HAP-1 (cell line): ENCODE measurements at regions not wholly inside any gene's neighbourhood (a gene's known extent, or its start where the extent isn't known, plus 50 kb on each side); places are given as distances from the start of the nearest gene placed in this dataset.

Experiments used
- DNase-seq, 2 experiments: peaks; one replicate each; pipeline ENCODE4 v3.0.0-alpha.2; 2016 to 2020; ENCODE audit warnings: low spot score in 2 of 2
- H3K27me3 ChIP-seq: fragments of 250-450 bp; sonication (Bioruptor Pico); 2 replicates; pipeline ENCODE4 v1.5.1; 2020; ENCODE audit warnings: low read depth, mild to moderate bottlenecking, moderate library complexity
- H3K36me3 ChIP-seq: fragments of 250-450 bp; sonication (Bioruptor Pico); replicated peaks from 2 replicates; pipeline ENCODE4 v1.5.1; 2020; ENCODE audit warnings: mild to moderate bottlenecking
- H3K4me1 ChIP-seq: fragments of 250-450 bp; sonication (Bioruptor Pico); 2 replicates; pipeline ENCODE4 v1.5.1; 2020; ENCODE audit warnings: mild to moderate bottlenecking
- H3K4me3 ChIP-seq: fragments of 250-450 bp; sonication (Bioruptor Pico); 2 replicates; pipeline ENCODE4 v1.5.1; 2020; ENCODE audit warnings: mild to moderate bottlenecking, moderate library complexity
- H3K9me3 ChIP-seq: fragments of 250-450 bp; sonication (Bioruptor Pico); 2 replicates; pipeline ENCODE4 v1.5.1; 2020; ENCODE audit warnings: mild to moderate bottlenecking, moderate library complexity
- in situ Hi-C: fragments of 300-500 bp; cut with MboI; formaldehyde crosslinking; loops from 3 replicates; pipeline ENCODE4 v1.14.3; 2020; ENCODE audit warnings: low sequenced_read_pairs, inconsistent platforms, mixed read lengths

GRCh38 chr6:163686301-163686700 is 271.8 kb downstream of the QKI start:
- no peaks in the 10 kb centered on the region for H3K27me3 ChIP-seq
- no peak for DNase-seq
- H3K36me3 ChIP-seq = no peaks in the 10 kb centered on the region
- no peaks in the 10 kb centered on the region for H3K4me1 ChIP-seq
- H3K9me3 ChIP-seq = peaks cover 5% of the 10 kb centered on the region
- in situ Hi-C loops = no loop called here
- no peak overlapping the region for H3K4me3 ChIP-seq

DNA sequence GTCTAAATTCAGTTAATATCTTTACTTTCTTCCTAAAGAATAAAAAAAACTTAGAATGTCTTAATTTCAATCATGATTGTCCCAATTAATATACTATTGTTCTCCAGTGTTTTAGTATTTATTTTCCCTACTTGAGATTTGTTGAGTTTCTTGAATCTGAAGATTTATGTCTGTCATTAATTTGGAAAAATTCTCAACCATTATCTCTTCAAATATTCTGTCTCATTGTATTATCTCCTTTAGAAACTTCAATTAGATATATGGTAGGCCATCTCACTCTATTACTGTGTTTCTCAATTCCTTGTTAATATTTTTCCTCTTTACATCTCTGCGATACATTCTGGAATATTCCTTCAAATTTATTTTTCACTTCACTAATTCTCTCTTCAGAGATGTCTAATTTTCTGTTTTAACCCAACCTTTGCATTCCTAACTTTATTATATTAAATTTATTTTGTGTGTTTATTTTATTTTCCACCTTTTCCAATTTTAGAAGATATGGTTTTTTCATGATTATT is 268.6 kb downstream of the QKI start:
- H3K4me1 ChIP-seq = no peaks in the 10 kb centered on the region
- H3K4me3 ChIP-seq = no peak overlapping the region
- in situ Hi-C loops = no loop called here
- no peaks in the 10 kb centered on the region for H3K27me3 ChIP-seq
- H3K9me3 ChIP-seq = peaks cover 5% of the 10 kb centered on the region
- H3K36me3 ChIP-seq = no peaks in the 10 kb centered on the region
- DNase-seq = no peak

DNA sequence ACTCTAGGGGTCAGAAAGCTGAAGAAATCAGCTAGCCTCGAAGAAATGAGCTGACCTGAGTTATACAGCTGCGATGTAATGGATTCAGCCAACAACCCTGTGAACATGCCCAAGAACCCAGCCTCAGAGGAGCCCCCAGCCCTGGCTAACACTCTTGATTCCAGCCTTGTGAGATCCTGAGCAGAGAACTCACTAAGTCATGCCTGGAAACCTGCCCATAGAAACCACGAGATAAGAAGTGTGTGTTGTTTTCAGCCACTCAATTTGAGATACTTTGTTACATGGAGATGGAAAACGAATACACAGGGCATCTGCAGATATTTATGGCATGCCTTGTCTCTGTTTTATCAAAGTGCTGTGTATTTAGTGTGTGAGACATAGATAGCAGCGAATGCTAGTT is 265.2 kb downstream of the QKI start:
- DNase-seq = no peak
- Histone ChIP-seq H3K9me3 (peaks cover 5% of the 10 kb centered on the region), H3K4me3 (no peak overlapping the region), H3K27me3 (no peaks in the 10 kb centered on the region), H3K36me3 (no peaks in the 10 kb centered on the region), H3K4me1 (no peaks in the 10 kb centered on the region)
- in situ Hi-C loops = no loop called here

- Histone ChIP-seq H3K27me3 (no peaks in the 10 kb centered on the region), H3K9me3 (peaks cover 5% of the 10 kb centered on the region), H3K36me3 (no peaks in the 10 kb centered on the region), H3K4me3 (no peak overlapping the region), H3K4me1 (no peaks in the 10 kb centered on the region)
- in situ Hi-C loops = no loop called here
- no peak for DNase-seq
These were observed 264.6 kb downstream of the QKI start for GRCh38 chr6:163679012-163679660.

- no peak for DNase-seq
- in situ Hi-C loops = no loop called here
- no peaks in the 10 kb centered on the region for H3K4me1 ChIP-seq
- H3K4me3 ChIP-seq = no peak overlapping the region
- H3K36me3 ChIP-seq = no peaks in the 10 kb centered on the region
- no peaks in the 10 kb centered on the region for H3K27me3 ChIP-seq
- no peaks in the 10 kb centered on the region for H3K9me3 ChIP-seq
These were observed 261.1 kb downstream of the QKI start for GRCh38 chr6:163675611-163676010.

- Histone ChIP-seq H3K36me3 (no peaks in the 10 kb centered on the region), H3K9me3 (no peaks in the 10 kb centered on the region), H3K4me1 (no peaks in the 10 kb centered on the region), H3K4me3 (no peak overlapping the region), H3K27me3 (no peaks in the 10 kb centered on the region)
- in situ Hi-C loops = no loop called here
- no peak for DNase-seq
These were observed 258.2 kb downstream of the QKI start for GRCh38 chr6:163672710-163673109.

DNA sequence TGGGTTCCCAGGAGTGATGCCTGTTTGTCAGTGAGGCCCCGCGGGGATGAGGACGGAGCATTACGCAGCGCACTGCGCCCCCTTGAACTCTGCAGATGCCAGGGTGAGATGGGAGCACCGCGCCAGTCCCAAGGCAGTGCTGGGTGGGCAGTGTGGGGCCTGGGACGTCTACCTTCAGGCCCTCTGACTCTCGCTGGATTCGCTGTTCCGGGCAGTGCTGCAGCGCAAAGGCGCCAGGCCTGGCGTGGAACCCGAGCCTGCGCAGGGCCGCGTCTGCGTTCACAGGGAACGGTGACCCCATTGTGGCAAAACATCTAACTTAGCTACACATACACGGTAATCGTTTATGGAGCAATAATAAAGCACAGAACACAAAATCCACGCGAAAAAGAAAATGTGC is 257.3 kb downstream of the QKI start:
- H3K9me3 ChIP-seq = no peaks in the 10 kb centered on the region
- H3K27me3 ChIP-seq = no peaks in the 10 kb centered on the region
- H3K4me1 ChIP-seq = no peaks in the 10 kb centered on the region
- no peak overlapping the region for H3K4me3 ChIP-seq
- in situ Hi-C loops = no loop called here
- no peaks in the 10 kb centered on the region for H3K36me3 ChIP-seq
- DNase-seq = no peak

- in situ Hi-C loops = no loop called here
- H3K4me1 ChIP-seq = no peaks in the 10 kb centered on the region
- no peaks in the 10 kb centered on the region for H3K9me3 ChIP-seq
- no peaks in the 10 kb centered on the region for H3K36me3 ChIP-seq
- no peaks in the 10 kb centered on the region for H3K27me3 ChIP-seq
- DNase-seq = no peak
- H3K4me3 ChIP-seq = no peak overlapping the region
These were observed 256.8 kb downstream of the QKI start for GRCh38 chr6:163671355-163671754.

DNA sequence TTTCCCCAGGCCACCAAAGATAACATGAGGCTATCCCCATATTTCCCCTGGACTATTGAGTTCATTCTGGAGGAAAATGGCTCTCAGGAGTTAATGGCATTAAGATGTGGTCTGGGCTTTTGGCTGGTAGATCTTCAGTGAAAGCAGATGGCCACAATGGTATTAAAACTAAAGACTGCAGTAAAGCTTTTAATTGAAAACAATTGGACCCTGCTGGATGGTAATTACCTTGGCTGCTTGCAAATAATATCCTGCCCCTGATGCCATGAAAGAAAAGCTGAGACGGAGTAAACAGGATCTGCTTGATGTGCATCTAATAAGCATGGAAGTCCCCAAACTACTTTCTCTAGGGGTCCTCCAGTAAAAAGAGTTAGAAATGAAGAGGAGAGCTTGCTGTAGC is 255.8 kb downstream of the QKI start:
- H3K4me1 ChIP-seq = no peaks in the 10 kb centered on the region
- DNase-seq = no peak
- no peaks in the 10 kb centered on the region for H3K36me3 ChIP-seq
- H3K9me3 ChIP-seq = no peaks in the 10 kb centered on the region
- no peaks in the 10 kb centered on the region for H3K27me3 ChIP-seq
- H3K4me3 ChIP-seq = no peak overlapping the region
- in situ Hi-C loops = no loop called here

DNA sequence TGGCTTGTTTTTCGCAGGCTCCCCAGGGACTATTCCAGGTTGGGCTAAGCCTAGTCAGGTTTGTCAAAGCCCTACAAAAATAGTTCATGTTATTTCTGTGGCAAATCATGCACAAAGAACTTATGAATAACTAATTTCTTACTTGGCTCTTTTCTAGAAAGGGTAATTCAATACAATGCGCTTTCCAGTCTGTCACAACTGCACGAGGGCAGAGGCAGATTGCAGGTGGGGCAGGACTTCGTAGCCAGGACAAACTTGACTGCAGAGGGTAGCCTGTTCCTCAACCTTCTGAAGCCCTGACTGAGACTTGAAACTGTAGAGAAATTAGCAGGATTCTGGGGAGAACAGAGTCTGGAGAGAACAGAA is 253.5 kb downstream of the QKI start:
- Histone ChIP-seq H3K27me3 (no peaks in the 10 kb centered on the region), H3K36me3 (no peaks in the 10 kb centered on the region), H3K4me3 (no peak overlapping the region), H3K4me1 (no peaks in the 10 kb centered on the region), H3K9me3 (no peaks in the 10 kb centered on the region)
- no peak for DNase-seq
- in situ Hi-C loops = no loop called here

GRCh38 chr6:163667372-163668060 is 253.0 kb downstream of the QKI start:
- Histone ChIP-seq H3K27me3 (no peaks in the 10 kb centered on the region), H3K36me3 (no peaks in the 10 kb centered on the region), H3K9me3 (no peaks in the 10 kb centered on the region), H3K4me1 (no peaks in the 10 kb centered on the region), H3K4me3 (no peak overlapping the region)
- DNase-seq = no peak
- in situ Hi-C loops = no loop called here

DNA sequence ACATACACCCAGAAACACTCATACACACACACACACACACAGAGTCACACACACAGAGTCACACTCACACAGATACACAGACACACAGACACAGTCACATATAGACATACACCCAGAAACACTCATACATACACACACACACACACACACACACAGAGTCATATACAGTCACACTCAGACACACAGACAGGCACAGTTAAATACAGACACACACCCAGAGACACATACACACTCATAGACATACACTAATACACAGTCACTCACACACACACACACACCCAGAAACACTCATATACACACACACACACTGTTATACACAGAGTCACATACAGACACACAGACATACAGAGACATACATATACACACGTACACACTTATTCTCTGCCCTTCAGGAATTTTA is 250.9 kb downstream of the QKI start:
- Histone ChIP-seq H3K36me3 (no peaks in the 10 kb centered on the region), H3K4me3 (no peak overlapping the region), H3K27me3 (no peaks in the 10 kb centered on the region), H3K4me1 (no peaks in the 10 kb centered on the region), H3K9me3 (no peaks in the 10 kb centered on the region)
- no peak for DNase-seq
- in situ Hi-C loops = no loop called here

- in situ Hi-C loops = no loop called here
- Histone ChIP-seq H3K36me3 (no peaks in the 10 kb centered on the region), H3K4me1 (no peaks in the 10 kb centered on the region), H3K27me3 (no peaks in the 10 kb centered on the region), H3K4me3 (no peak overlapping the region), H3K9me3 (no peaks in the 10 kb centered on the region)
- no peak for DNase-seq
These were observed 249.1 kb downstream of the QKI start for GRCh38 chr6:163663575-163663974.

GRCh38 chr6:163662604-163663225 is 248.2 kb downstream of the QKI start:
- no peaks in the 10 kb centered on the region for H3K4me1 ChIP-seq
- H3K36me3 ChIP-seq = no peaks in the 10 kb centered on the region
- no peaks in the 10 kb centered on the region for H3K27me3 ChIP-seq
- H3K9me3 ChIP-seq = no peaks in the 10 kb centered on the region
- in situ Hi-C loops = no loop called here
- DNase-seq = no peak
- no peak overlapping the region for H3K4me3 ChIP-seq
